GM19468 (cell line): ENCODE measurements at regions not wholly inside any gene's neighbourhood (a gene's known extent, or its start where the extent isn't known, plus 50 kb on each side); places are given as distances from the start of the nearest gene placed in this dataset.
"Not testable (repeated sequence)": the region's sequence is repeated elsewhere in the genome, so short reads cannot be mapped to it uniquely, and the experiment has no call there.

ENCODE experiments used
- ATAC-seq: cut with Tn5 transposase; IDR thresholded peaks from one replicate; pipeline ENCODE4 v1.9.1; 2021; ENCODE audit warnings: mild to moderate bottlenecking, moderate library complexity, moderate number of reproducible peaks; ENCODE audit not compliant: unreplicated experiment; ENCODE audit errors: extremely low read depth

DNA sequence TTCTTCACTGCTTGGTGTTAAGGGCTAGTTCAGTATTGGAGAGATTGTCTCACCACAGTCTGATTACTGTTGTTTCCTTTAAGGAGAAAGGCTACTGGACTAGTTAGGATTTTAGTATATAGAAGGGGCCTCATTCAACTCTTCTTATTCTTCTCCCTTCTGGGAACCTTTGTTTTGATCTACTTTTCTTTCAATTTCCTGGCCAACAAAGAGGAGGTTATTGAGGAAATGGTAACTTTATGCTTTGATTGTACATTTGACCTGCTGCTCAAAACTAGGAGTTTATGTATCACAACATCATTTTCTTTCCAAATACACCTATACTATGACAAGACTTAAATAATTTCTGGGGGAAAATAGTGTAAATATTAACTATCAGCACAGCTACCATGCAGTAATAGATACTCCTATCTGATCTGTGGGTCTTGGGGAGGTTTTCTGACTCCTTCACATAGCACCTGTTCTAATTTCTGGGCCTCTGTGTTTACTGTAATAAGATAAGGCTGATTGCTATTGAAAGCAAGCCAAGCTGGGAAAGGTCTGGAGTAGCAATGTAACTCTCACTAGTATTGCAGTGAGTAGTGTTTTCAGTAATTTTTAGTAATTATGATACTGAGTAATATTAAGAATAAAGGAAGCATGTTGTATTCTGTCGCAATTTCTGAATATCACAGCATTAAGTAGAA is 395.3 kb downstream of the NUP35 start:
- no peak for ATAC-seq

DNA sequence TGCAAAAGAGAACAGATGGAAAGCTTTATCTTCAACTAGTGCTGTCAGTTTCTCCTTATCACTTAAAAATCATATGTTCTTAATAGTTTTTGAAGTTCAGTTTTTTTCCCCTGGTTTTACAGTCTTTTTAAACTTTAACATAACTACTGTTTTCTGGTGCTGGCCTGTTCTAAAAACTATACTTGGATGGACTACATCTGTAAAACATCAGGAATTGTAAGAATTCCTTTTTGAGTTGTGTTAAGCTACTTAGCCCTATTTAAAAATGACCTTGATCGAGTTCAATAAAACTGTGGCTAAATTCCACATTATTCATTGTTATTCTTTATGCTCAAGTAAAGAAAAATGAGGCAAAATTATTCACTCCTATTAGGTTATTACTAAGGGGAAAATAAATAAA is 397.7 kb downstream of the NUP35 start:
- no peak for ATAC-seq

DNA sequence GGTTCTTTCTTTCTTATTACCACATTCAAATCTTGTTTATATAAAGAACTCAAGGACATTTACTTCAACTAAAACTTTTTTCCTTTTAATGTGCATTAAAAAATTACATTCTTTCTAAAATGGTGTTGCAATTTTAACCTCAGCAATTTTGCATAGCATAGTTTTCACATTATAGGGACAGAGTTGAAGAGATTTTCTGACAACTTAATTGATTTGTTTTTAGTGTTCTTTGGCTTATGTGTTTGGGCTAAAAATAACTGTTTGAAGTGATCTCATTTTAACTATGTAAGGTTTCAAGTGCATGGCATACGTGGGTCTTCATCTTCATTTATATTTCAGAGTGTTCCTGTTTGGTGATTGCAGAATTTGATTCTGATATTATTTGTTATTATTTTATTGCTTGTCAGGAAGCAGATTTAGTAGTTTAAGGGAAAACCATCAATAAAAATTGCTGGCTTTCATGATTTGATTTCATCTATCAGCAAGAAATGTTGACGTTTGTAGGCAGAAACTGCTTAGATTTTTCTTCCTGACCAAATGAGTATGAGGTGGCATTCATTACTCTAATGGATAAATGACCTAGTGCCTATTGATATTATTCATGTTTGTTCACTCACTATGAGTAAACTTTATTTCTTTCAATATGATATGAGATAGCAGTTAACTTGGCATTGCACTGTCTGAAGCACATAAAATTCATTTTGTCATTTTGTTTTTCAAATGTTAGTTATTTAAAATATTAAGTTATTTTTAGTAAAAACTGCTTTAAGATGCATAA is 398.4 kb downstream of the NUP35 start:
- no peak for ATAC-seq

DNA sequence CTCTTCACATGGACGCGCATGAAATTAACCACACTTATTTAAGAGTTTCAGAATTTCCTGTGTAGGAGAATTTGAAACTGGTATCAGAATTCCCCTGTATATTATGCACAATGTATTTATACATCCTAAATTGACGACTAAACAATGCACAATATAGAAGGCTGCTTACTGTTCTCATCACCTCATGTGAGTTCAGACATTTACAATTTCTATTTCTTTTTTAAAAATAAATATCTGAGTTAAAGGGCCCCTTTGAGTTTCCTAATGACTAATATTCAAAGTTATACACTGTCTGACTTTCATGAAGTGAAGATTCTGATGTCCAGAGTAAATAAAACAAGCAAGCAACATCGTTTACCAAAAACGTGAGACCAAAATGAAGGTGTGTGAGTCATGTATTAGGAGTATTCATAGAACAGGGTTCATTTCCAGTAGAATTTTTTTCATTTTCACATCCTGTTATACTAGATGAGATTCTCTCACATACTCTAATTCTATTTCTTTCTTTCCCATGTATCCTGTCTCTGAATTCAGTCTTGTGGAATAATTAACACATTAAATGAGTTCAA is 406.2 kb downstream of the NUP35 start:
- peak; percentile 83 for ATAC-seq

DNA sequence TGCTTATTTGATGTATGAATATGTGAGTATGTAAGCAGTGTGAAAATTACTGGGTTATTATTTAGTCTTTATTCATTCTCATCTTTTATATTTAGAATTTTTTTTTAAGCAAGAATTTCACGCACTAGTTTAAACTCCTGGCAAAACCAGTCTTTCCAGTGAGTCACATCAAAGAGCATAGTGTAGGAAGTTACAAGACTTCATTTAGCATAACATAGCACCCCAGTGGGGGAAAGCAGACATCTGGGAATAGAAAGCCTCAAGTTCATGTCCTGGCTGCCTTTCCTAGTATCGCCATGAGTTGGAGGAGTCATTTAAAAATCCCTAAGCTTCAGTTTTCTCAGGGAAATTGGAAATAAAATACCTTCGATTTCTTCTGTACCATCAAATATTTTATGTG is 408.3 kb downstream of the NUP35 start:
- no peak for ATAC-seq

DNA sequence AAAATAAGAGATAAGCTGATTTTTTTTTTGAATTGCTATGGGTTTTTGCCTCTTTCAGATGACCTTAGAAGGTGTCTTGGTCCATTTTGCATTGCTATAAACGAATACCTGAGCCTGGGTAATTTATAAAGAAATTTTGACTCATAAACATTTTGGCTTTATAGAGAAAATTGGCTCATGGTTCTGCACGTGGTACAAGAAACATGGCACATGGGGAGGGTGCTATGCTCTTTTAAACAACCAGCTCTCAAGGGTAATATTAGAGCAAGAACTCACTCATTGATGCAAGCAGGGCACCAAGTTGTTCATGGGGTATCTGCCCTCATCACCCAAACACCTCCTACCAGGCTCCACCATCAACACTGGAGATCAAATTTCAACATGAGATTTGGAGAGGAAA is 408.8 kb downstream of the NUP35 start:
- ATAC-seq, result no peak

DNA sequence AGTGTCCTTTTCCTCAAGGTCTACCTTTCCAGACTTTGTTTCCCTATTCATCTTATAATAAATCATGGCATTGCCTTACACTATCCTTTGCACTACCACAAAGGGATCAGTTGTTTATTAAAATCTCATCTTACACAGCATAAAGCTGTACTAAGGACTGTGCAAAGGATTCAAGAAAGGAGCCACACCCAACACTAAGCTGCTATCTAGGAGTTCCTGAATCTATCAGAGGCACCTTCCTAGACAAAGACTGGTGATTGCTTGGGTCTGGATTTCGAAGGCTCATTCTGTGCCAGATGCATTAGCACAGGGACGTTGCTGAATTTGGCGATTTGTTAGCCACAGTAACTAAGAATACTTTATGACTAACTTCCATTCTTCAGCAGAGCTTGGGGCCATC is 412.0 kb downstream of the NUP35 start:
- ATAC-seq, result no peak

DNA sequence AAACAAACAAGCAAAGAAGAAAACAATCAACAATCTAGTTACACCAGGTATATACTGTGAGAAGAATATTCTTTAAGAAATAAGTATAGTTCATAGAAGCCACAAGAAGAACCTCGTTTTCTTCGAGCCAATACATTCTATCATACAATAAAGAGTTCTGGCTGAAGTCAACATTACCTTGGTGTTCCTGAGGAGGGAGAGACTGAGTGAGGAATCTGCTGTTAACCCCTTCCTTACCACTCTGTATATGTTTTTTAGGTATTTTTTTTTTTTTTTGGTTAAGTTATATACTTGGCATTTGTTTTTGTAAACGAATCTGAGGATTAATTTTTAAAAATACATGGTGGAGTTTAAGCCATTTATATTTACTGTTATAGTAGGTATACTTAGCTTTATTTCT is 412.5 kb downstream of the NUP35 start:
- ATAC-seq, result no peak

DNA sequence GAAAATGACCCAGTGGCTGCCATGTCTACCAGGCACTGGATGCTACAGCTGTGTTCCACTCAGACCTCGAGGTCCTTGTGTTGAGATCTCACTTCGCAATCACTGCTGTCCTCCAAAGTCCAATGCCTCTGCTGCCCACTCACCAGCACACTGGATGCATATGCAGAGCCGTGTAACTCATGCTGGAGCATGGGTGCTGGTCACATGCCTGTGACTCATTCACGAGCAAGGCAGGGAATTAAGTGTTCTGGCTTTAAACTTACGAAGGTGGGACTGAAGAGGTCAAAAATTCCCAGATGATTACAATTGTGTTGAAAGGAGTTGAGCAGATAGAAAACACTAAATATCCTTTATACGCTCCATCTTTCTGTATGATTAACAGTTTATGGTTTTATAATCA is 417.5 kb downstream of the NUP35 start:
- no peak for ATAC-seq

DNA sequence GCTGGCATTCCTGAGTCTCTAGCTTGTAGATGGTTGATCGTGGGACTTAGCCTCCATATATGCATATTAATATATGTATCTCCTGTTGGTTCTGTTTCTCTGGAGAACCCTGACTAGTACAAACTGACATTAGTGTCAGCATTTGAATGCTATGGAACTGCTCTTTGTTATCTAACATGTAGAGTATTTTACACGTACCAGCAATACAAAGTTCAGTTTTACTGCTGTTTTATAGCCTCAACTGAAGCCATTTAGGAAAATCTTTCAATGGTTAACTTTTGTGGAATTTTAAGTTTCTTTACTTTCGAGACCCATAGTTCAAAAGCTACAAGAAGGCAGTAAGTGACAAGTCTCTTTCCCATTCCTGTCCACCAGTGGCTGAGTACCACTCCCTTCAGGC is 418.4 kb downstream of the NUP35 start:
- no peak for ATAC-seq

DNA sequence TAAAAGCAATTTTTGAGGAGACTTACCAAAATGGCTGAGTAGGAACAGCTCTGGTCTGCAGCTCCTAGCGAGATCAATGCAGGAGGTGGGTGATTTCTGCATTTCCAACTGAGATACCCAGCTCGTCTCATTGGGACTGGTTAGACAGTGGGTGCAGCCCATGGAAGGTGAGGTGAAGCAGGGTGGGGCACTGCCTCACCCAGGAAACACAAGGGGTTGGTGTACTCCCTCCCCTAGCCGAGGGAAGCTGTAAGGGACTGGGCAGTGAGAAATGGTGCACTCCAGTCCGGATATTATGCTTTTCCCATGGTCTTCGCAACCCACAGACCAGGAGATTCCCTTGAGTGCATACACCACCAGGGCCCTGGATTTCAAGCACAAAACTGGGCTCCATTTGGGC is 419.0 kb downstream of the NUP35 start:
- ATAC-seq, result no peak

DNA sequence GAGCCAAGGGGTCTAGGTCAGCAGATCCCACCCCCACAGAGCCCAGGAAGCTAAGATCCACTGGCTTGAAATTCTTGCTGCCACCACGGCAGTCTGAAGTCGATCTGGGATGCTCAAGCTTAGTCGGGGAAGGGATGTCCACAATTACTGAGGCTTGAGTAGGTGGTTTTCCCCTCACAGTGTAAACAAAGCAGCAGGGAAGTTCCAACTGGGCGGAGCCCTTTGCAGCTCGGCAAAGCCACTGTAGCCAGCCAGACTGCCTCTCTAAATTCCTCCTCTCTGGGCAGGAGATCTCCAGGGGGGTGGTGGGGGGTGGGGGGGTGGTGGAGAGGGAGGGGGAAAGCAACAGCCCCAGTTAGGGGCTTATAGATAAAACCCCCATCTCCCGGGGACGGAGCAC is 419.5 kb downstream of the NUP35 start:
- peak; percentile 46 for ATAC-seq

DNA sequence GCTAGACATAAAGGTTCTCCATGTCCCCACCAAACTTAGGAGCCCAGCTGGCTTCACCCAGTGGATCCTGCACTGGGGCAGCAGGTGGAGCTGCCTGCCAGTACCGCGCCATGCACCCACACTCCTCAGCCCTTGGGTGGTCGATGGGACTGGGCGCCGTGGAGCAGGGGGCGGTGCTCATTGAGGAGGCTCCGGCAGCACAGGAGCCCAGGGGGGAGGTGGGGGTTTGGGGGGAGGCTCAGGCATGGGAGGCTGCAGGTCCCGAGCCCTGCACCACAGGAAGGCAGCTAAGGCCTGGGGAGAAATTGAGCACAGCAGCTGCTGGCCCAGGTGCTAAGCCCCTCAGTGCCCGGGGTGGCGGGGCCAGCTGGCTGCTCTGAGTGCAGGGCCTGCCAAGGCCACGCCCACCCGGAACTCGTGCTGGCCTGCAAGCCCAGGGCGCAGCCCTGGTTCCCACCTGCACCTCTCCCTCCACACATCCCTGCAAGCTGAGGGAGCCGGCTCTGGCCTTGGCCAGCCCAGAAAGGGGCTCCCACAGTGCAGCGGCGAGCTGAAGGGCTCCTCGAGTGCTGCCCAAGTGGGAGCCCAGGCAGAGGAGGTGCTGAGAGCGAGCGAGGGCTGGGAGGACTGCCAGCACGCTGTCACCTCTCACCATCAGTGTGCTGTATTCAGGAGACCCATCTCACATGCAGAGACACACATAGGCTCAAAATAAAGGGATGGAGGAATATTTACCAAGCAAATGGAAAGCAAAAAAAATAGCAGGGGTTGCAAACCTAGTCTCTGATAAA is 422.5 kb downstream of the NUP35 start:
- not testable (repeated sequence) for ATAC-seq

DNA sequence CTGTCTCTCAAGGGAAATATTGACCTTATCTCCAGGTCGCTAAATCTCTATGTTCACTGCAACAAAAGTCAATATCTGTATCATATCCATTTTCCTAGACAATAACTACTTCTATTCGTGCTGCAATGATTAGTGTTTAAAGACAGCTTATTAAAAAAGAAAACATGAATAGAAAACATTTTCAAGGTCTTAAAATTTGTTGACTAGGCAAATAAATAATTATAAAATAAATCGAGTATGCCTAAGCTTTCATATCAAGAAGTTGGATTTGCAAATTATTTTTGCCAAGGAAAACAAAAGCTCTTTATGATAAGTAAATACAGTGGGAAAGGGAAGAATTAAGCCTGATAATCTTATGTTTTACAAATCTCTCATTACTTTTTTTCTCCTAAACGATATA is 428.5 kb downstream of the NUP35 start:
- no peak for ATAC-seq

DNA sequence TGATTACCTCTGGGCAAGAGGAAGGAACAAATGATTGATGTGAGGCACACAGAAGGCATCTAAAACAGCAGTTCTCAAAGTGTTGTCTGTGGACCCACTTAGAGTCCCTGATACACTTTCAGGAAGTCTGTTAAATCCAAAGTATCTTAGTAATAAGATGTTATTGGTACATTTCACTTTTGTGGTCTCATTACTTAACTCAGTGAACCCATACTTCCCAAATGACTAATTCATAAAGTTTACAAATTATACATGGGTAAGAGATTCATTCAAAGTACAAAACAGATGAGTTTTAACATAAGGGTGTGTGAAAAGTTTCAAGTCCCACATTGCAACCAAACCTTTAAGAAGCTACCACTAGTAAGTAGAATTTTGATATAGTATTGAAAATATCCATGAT is 440.5 kb downstream of the NUP35 start:
- ATAC-seq, result no peak

DNA sequence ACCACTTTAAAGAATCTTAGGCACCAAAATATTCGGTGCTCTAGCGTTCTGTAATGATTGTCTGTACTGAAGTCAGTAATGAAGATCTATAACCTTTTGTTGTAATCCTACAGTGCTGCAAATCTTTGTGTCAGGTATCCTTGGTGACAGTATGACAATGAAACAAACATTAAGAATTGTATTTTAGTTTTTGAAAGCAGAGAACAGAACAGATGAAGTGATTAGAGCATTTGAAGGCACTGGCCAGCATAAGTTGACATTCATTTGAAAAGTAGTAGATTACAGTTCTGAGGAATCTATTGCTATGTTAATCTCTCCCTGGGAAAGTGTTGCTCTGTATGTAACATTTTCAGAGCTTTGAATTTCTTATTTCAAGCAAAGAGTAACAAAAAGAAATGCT is 451.2 kb downstream of the NUP35 start:
- ATAC-seq, result no peak

DNA sequence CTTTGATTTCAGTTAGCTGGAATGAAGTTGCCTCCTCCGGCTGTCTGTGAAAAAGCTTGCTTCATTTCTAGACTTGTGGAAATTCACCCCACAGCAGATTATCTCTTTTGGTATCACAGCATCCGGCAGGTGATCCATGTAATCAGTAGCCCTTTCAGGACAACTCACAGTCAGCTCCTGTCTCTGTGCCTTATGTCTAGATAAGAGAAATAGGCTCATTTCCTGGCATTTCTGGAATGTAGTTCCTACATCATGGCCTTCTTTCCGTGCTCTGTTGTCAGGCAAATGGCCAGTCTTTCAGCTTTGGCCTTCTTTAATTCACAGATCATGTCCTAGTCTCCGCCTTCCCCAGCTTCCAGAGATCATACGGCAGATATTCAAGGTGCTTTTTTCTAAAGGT is 455.4 kb downstream of the NUP35 start:
- no peak for ATAC-seq

DNA sequence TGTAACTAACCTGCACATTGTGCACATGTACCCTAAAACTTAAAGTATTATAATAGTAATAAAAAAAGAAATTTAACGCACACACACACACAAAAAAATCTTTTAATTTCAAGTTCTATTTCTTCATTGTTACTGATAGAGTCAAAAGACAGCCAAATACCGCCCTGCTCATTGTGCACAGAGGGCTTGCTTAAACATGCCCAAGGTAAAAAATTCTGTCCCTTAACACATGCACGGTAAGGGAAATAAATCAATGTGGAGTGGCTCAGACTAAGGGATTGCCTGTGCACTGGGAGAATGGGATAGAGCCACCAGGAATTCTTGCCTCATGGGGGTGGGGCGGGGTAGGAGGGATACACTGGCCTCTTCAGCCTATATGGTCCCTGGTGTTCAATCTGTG is 468.0 kb downstream of the NUP35 start:
- ATAC-seq, result no peak

DNA sequence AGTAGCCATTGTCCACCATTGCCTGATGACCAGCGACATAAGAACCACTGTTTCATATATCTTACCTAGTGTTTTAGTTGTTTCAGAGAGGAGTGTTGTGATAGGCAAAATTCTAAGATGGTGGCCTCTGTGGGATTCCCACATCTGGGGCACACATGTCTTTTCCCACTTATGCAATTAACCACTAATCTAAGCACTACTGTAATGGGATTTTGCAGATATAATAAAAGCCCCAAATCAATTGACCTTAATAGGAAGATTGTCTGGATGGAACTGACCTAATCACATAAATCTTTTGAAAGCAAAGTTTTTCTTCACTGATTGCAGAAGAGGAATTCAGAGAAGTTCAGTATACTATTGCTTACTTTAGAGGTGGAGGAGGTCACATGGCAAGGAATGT is 469.9 kb downstream of the NUP35 start:
- ATAC-seq, result no peak

DNA sequence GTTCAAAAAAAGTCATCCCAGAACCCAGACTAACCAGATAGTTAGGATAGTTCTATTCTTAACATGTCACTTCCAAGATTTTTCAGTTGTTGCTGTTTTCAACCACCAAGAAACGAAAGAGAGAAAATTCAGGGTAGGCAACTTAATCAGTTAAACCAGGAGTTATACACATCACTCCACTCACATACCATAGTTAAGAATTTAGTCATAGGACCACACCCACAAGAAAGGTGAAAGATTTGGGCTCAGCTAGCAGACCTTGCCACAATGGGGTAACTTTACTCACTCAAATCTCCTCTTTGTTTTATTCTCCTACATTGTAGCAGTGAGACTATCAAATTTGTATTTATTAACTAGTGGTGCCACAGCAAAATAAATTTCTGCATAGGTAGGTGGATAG is 473.6 kb downstream of the NUP35 start:
- ATAC-seq, result no peak

DNA sequence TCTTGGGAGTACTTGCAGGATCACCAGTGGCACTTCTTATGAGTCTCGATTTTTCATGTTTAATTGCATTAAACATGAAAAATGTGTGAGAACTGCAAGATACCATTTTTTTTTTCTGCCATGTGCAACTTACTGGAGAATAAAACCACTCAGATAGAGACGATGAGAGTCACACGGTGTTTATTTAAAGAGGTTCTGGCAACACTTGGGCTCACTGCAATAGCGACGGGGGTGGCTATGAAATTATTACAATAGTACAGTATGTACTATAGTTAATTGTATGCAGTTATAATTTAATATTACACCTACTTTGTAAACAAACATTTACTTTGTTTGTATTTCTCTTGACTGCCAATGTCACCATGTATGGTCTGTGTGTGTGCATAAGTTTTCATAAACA is 479.8 kb downstream of the NUP35 start:
- ATAC-seq, result no peak
